Neural cell (in vitro differentiated cells): ENCODE measurements at regions not wholly inside any gene's neighbourhood (a gene's known extent, or its start where the extent isn't known, plus 50 kb on each side); places are given as distances from the start of the nearest gene placed in this dataset.

Experiments
- H2AFZ ChIP-seq: fragments of 200-600, 300-800 bp; sonication (generic), shearing (Covaris generic); 2 replicates; pipeline ENCODE4 v1.6.0; 2014; ENCODE audit warnings: low read depth, mild to moderate bottlenecking, antibody characterized with exemption, low read length, moderate library complexity
- H3F3A ChIP-seq: fragments of 200-600 bp; shearing (Covaris generic); 2 replicates; pipeline ENCODE4 v1.6.1; 2016; ENCODE audit warnings: mild to moderate bottlenecking, moderate library complexity, mixed read lengths, antibody characterized with exemption, low read length; ENCODE audit not compliant: insufficient read depth, poor library complexity, severe bottlenecking
- H3K27ac ChIP-seq: fragments of 200-600, 300-800 bp; sonication (generic), shearing (Covaris generic); 2 replicates; pipeline ENCODE4 v1.5.1; 2014; ENCODE audit warnings: mild to moderate bottlenecking, low read length, moderate library complexity
- H3K27me3 ChIP-seq: fragments of 300-800, 200-600 bp; sonication (generic), shearing (Covaris generic); 2 replicates; pipeline ENCODE4 v1.6.0; 2014; ENCODE audit warnings: mild to moderate bottlenecking, low read depth, low read length, moderate library complexity; ENCODE audit not compliant: insufficient read depth
- H3K36me3 ChIP-seq: fragments of 300-800, 200-600 bp; sonication (generic), shearing (Covaris generic); 2 replicates; pipeline ENCODE4 v1.5.1; 2014; ENCODE audit warnings: mild to moderate bottlenecking, antibody characterized with exemption, low read length, moderate library complexity; ENCODE audit not compliant: insufficient read depth
- H3K4me2 ChIP-seq: fragments of 300-800, 200-600 bp; sonication (generic), shearing (Covaris generic); 2 replicates; pipeline ENCODE4 v1.6.0; 2014; ENCODE audit warnings: mild to moderate bottlenecking, low read length
- H3K4me3 ChIP-seq: fragments of 300-800, 200-600 bp; sonication (generic), shearing (Covaris generic); 2 replicates; pipeline ENCODE4 v1.5.1; 2014; ENCODE audit warnings: mild to moderate bottlenecking, low read length, moderate library complexity
- H3K79me2 ChIP-seq: fragments of 200-600 bp; shearing (Covaris generic); replicated peaks from 2 replicates; pipeline ENCODE4 v1.6.0; 2014; ENCODE audit warnings: mild to moderate bottlenecking, low read length, moderate library complexity; ENCODE audit not compliant: insufficient read depth
- H3K9ac ChIP-seq: fragments of 300-800, 200-600 bp; sonication (generic), shearing (Covaris generic); 2 replicates; pipeline ENCODE4 v1.6.1; 2016; ENCODE audit warnings: mild to moderate bottlenecking, low read length, mixed read lengths
- H3K9me2 ChIP-seq: fragments of 200-600 bp; shearing (Covaris generic); 2 replicates; pipeline ENCODE4 v1.6.1; 2016; ENCODE audit warnings: mild to moderate bottlenecking, low read length, mixed read lengths; ENCODE audit not compliant: insufficient read depth
- H3K9me3 ChIP-seq: fragments of 200-600, 300-800 bp; sonication (generic), shearing (Covaris generic); 2 replicates; pipeline ENCODE4 v1.6.1; 2016; ENCODE audit warnings: mild to moderate bottlenecking, mixed run types, low read length, moderate library complexity, mixed read lengths
- H4K20me1 ChIP-seq: fragments of 200-600 bp; shearing (Covaris generic); 2 replicates; pipeline ENCODE4 v1.6.1; 2016; ENCODE audit warnings: mild to moderate bottlenecking, mixed run types; ENCODE audit not compliant: insufficient read depth
- EP300 ChIP-seq: fragments of 450-650 bp; conservative IDR thresholded peaks from 2 replicates; pipeline ENCODE4 v1.6.1; 2014; ENCODE audit warnings: antibody characterized with exemption, mild to moderate bottlenecking, moderate library complexity; ENCODE audit not compliant: poor library complexity, severe bottlenecking
- EZH2 ChIP-seq: fragments of 200-600, 300-800 bp; shearing (Covaris generic), sonication (generic); IDR thresholded peaks from 2 replicates; pipeline ENCODE4 v1.6.1; 2014; ENCODE audit warnings: antibody characterized with exemption, low read length, borderline replicate concordance, mild to moderate bottlenecking; ENCODE audit not compliant: insufficient read depth, poor library complexity, severe bottlenecking
- POLR2AphosphoS5 ChIP-seq: IDR thresholded peaks from 2 replicates; pipeline ENCODE4 v1.6.1; 2012
- RAD21 ChIP-seq: fragments of 450-650 bp; conservative IDR thresholded peaks from 2 replicates; pipeline ENCODE4 v1.6.1; 2014; ENCODE audit warnings: antibody characterized with exemption, mild to moderate bottlenecking, moderate library complexity
- SMC3 ChIP-seq: fragments of 450-650 bp; conservative IDR thresholded peaks from 2 replicates; pipeline ENCODE4 v1.6.1; 2014; ENCODE audit warnings: antibody characterized with exemption, mild to moderate bottlenecking, moderate library complexity; ENCODE audit not compliant: poor library complexity
- TAF1 ChIP-seq: IDR thresholded peaks from 2 replicates; pipeline ENCODE4 v1.6.1; 2012; ENCODE audit warnings: low read depth
- TF ChIP-seq, protein P1 (sequence below): fragments of 450-650 bp; IDR thresholded peaks from 2 replicates; pipeline ENCODE4 v1.5.1; 2014; ENCODE audit warnings: antibody characterized with exemption, mild to moderate bottlenecking, moderate library complexity; ENCODE audit not compliant: poor library complexity, severe bottlenecking
- TF ChIP-seq, protein P2 (sequence below): IDR thresholded peaks from 2 replicates; pipeline ENCODE4 v1.6.1; 2012; ENCODE audit warnings: borderline replicate concordance

DNA sequence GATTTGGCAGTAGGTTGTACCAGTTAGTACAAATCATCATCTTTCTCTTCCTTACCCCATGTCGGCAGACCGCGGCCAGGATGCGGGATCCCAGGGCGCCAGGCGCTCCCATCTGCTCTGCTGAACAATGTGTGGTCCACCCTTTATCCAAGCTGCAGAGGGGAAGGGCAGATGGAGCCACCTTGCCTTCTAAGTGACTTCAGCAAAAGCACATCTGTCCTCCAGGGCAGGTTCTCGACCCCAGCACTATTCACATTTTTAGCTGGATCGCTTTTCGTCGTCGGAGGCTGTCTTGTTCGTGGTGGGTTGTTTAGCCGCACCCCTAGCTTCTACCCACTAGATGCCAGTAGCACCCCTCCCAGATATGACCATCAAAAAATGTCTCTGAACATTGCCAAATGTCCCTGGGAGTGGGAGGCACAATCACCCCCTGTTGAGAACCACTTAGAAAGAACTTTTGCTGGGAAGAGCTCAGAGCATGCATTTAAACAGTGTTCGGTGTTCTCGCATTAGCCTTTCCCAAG lies 58.1 kb upstream of the SIM2 start:
- H3K79me2 ChIP-seq: no peaks in the 10 kb centered on the region
- TF ChIP-seq, protein P1, sequence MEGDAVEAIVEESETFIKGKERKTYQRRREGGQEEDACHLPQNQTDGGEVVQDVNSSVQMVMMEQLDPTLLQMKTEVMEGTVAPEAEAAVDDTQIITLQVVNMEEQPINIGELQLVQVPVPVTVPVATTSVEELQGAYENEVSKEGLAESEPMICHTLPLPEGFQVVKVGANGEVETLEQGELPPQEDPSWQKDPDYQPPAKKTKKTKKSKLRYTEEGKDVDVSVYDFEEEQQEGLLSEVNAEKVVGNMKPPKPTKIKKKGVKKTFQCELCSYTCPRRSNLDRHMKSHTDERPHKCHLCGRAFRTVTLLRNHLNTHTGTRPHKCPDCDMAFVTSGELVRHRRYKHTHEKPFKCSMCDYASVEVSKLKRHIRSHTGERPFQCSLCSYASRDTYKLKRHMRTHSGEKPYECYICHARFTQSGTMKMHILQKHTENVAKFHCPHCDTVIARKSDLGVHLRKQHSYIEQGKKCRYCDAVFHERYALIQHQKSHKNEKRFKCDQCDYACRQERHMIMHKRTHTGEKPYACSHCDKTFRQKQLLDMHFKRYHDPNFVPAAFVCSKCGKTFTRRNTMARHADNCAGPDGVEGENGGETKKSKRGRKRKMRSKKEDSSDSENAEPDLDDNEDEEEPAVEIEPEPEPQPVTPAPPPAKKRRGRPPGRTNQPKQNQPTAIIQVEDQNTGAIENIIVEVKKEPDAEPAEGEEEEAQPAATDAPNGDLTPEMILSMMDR: no peak
- TF ChIP-seq TAF1: no peak
- TF ChIP-seq EP300: no peak
- no peak for TF ChIP-seq EZH2
- TF ChIP-seq SMC3: no peak
- no peak for TF ChIP-seq POLR2AphosphoS5
- TF ChIP-seq RAD21: no peak
- TF ChIP-seq, protein P2, sequence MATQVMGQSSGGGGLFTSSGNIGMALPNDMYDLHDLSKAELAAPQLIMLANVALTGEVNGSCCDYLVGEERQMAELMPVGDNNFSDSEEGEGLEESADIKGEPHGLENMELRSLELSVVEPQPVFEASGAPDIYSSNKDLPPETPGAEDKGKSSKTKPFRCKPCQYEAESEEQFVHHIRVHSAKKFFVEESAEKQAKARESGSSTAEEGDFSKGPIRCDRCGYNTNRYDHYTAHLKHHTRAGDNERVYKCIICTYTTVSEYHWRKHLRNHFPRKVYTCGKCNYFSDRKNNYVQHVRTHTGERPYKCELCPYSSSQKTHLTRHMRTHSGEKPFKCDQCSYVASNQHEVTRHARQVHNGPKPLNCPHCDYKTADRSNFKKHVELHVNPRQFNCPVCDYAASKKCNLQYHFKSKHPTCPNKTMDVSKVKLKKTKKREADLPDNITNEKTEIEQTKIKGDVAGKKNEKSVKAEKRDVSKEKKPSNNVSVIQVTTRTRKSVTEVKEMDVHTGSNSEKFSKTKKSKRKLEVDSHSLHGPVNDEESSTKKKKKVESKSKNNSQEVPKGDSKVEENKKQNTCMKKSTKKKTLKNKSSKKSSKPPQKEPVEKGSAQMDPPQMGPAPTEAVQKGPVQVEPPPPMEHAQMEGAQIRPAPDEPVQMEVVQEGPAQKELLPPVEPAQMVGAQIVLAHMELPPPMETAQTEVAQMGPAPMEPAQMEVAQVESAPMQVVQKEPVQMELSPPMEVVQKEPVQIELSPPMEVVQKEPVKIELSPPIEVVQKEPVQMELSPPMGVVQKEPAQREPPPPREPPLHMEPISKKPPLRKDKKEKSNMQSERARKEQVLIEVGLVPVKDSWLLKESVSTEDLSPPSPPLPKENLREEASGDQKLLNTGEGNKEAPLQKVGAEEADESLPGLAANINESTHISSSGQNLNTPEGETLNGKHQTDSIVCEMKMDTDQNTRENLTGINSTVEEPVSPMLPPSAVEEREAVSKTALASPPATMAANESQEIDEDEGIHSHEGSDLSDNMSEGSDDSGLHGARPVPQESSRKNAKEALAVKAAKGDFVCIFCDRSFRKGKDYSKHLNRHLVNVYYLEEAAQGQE: no peak
- no peaks in the 10 kb centered on the region for H3K36me3 ChIP-seq
- H3F3A ChIP-seq: no peaks in the 10 kb centered on the region
- H4K20me1 ChIP-seq: no peaks in the 10 kb centered on the region
- no peaks in the 10 kb centered on the region for H3K27me3 ChIP-seq
- H3K9me2 ChIP-seq: no peaks in the 10 kb centered on the region
- no peak overlapping the region for H3K4me3 ChIP-seq
- H3K9ac ChIP-seq: no peak overlapping the region
- H3K9me3 ChIP-seq: peaks cover 4% of the 10 kb centered on the region
- H2AFZ ChIP-seq: no peak overlapping the region
- no peak overlapping the region for H3K27ac ChIP-seq
- H3K4me2 ChIP-seq: no peak overlapping the region

DNA sequence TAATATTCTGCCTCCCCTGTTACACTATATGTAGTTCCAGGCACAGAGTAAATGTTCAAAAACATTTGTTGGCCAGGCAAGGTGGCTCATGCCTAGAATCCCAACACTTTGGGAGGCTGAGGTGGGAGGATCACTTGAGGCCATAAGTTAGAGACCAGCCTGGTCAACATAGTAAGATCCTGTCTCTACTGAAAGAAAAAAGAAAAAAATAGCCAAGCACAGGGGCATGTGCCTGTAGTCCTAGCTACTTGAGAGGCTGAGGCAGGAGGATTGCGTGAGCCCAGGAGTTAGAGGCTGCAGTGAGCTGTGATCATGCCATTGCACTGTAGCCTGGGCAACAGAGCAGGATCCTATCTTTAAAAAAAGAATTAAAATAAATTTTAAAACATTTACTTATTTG lies 57.6 kb upstream of the SIM2 start:
- Histone ChIP-seq H3K27ac (no peak overlapping the region), H3K79me2 (no peaks in the 10 kb centered on the region), H3K9ac (no peak overlapping the region), H3F3A (no peaks in the 10 kb centered on the region), H2AFZ (no peak overlapping the region), H3K9me2 (no peaks in the 10 kb centered on the region), H4K20me1 (no peaks in the 10 kb centered on the region), H3K4me3 (no peak overlapping the region), H3K9me3 (peaks cover 4% of the 10 kb centered on the region), H3K27me3 (no peaks in the 10 kb centered on the region), H3K4me2 (no peak overlapping the region), H3K36me3 (no peaks in the 10 kb centered on the region)
- no peak for TF ChIP-seq EP300
- TF ChIP-seq POLR2AphosphoS5: no peak
- no peak for TF ChIP-seq EZH2
- TF ChIP-seq SMC3: no peak
- TF ChIP-seq, protein P1: no peak
- TF ChIP-seq TAF1: no peak
- no peak for TF ChIP-seq RAD21
